HT-29 (cell line): ENCODE measurements at regions not wholly inside any gene's neighbourhood (a gene's known extent, or its start where the extent isn't known, plus 50 kb on each side); places are given as distances from the start of the nearest gene placed in this dataset.

Experiments
- DNase-seq: peaks from one replicate; pipeline ENCODE4 v3.0.0-alpha.2; 2015; ENCODE audit warnings: low spot score

- DNase-seq = no peak
These were observed 170.2 kb upstream of the HMGA2 start for GRCh38 chr12:65653946-65654629.

- no peak for DNase-seq
These were observed 169.2 kb upstream of the HMGA2 start for GRCh38 chr12:65655074-65655493.

GRCh38 chr12:65656156-65656882 lies 168.0 kb upstream of the HMGA2 start:
- DNase-seq = no peak

- no peak for DNase-seq
These were observed 167.4 kb upstream of the HMGA2 start for GRCh38 chr12:65656891-65657351.

- DNase-seq = no peak
These were observed 166.6 kb upstream of the HMGA2 start for GRCh38 chr12:65657635-65658034.

GRCh38 chr12:65658360-65658759 lies 165.9 kb upstream of the HMGA2 start:
- no peak for DNase-seq

GRCh38 chr12:65659681-65660080 lies 164.6 kb upstream of the HMGA2 start:
- DNase-seq = no peak

- DNase-seq = no peak
These were observed 164.2 kb upstream of the HMGA2 start for GRCh38 chr12:65660096-65660495.

GRCh38 chr12:65660836-65661235 lies 163.4 kb upstream of the HMGA2 start:
- DNase-seq = no peak

- no peak for DNase-seq
These were observed 161.7 kb upstream of the HMGA2 start for GRCh38 chr12:65662590-65662989.

GRCh38 chr12:65663097-65663496 lies 161.2 kb upstream of the HMGA2 start:
- DNase-seq = no peak

GRCh38 chr12:65663648-65664047 lies 160.6 kb upstream of the HMGA2 start:
- no peak for DNase-seq

- DNase-seq = no peak
These were observed 159.5 kb upstream of the HMGA2 start for GRCh38 chr12:65664715-65665250.

- DNase-seq = no peak
These were observed 158.5 kb upstream of the HMGA2 start for GRCh38 chr12:65665817-65666216.

GRCh38 chr12:65666876-65667275 lies 157.4 kb upstream of the HMGA2 start:
- DNase-seq = no peak

GRCh38 chr12:65667932-65668331 lies 156.4 kb upstream of the HMGA2 start:
- DNase-seq = no peak

GRCh38 chr12:65668981-65669695 lies 155.1 kb upstream of the HMGA2 start:
- DNase-seq = no peak

GRCh38 chr12:65670775-65671174 lies 153.5 kb upstream of the HMGA2 start:
- no peak for DNase-seq

GRCh38 chr12:65672441-65672840 lies 151.8 kb upstream of the HMGA2 start:
- DNase-seq = no peak

GRCh38 chr12:65673156-65673690 lies 151.1 kb upstream of the HMGA2 start:
- no peak for DNase-seq

- DNase-seq = peak; percentile 62
These were observed 150.6 kb upstream of the HMGA2 start for GRCh38 chr12:65673732-65674131.

- DNase-seq = no peak
These were observed 149.1 kb upstream of the HMGA2 start for GRCh38 chr12:65675141-65675621.
